ENCODE measurements at regions not wholly inside any gene's neighbourhood (a gene's known extent, or its start where the extent isn't known, plus 50 kb on each side); places are given as distances from the start of the nearest gene placed in this dataset.

- TF ChIP-seq ZNF251 (CRISPR knock-in tag; IDR thresholded peaks at IDR 0.05) (no peak), ZNF20 (CRISPR knock-in tag; IDR thresholded peaks at IDR 0.05) (no peak), TAF1 (CRISPR knock-in tag; IDR thresholded peaks at IDR 0.05) (no peak), ZNF432 (CRISPR knock-in tag; IDR thresholded peaks at IDR 0.05; ENCODE audit: borderline replicate concordance) (no peak), POLR2A (IDR thresholded peaks at IDR 0.05; ENCODE audit: insufficient read depth in 1 of 2, low read depth in 2 of 2, low read length in 2 of 2) (no peak)
Measured at GRCh38 chr4:58602731-58603359, 1492.7 kb upstream of the IGFBP7 start.

Data from HepG2 (cell line).